Sigmoid colon (tissue), 6 donors: ENCODE measurements at regions not wholly inside any gene's neighbourhood (a gene's known extent, or its start where the extent isn't known, plus 50 kb on each side); places are given as distances from the start of the nearest gene placed in this dataset.
"Not testable (repeated sequence)": the region's sequence is repeated elsewhere in the genome, so short reads cannot be mapped to it uniquely, and the experiment has no call there.

Experiments
- DNase-seq: peaks from one replicate; pipeline ENCODE4 v3.0.0-alpha.2; 2019
- H3K27ac ChIP-seq, 4 donors: fragments of 200-600 bp; sonication (generic); one replicate each; pipeline ENCODE4 v1.5.1; 2016 to 2019; ENCODE audit warnings: mild to moderate bottlenecking in 1 of 4
- H3K27me3 ChIP-seq, 3 donors: fragments of 200-600 bp; sonication (generic); one replicate each; pipeline ENCODE4 v1.5.1; 2019; ENCODE audit warnings: mild to moderate bottlenecking in 1 of 3
- H3K36me3 ChIP-seq, 4 donors: fragments of 200-600 bp; sonication (generic); one replicate each; pipeline ENCODE4 v1.5.1; 2016 to 2019
- H3K4me1 ChIP-seq, 4 donors: fragments of 200-600 bp; sonication (generic); one replicate each; pipeline ENCODE4 v1.5.1; 2017 to 2019
- H3K4me3 ChIP-seq, 4 donors: fragments of 200-600 bp; sonication (generic); one replicate each; pipeline ENCODE4 v1.5.1; 2017 to 2019; ENCODE audit warnings: mild to moderate bottlenecking in 2 of 4, moderate library complexity in 1 of 4
- H3K9me3 ChIP-seq, 4 donors: fragments of 200-600 bp in 3 of 4; sonication (generic) in 3 of 4; one replicate each; pipeline versions ENCODE4 v1.5.1 to v1.6.1; 2013 to 2019
- CTCF ChIP-seq, 4 experiments: fragments of 450-650 bp in 3 of 4; fragments of 200-600 bp in 1 of 4; IDR thresholded peaks; one replicate each; pipeline ENCODE4 v1.5.1; 2016 to 2019; ENCODE audit warnings: antibody characterized with exemption in 4 of 4, mild to moderate bottlenecking in 3 of 4, moderate library complexity in 2 of 4
- EP300 ChIP-seq, 4 donors: sonication (generic); formaldehyde crosslinking; IDR thresholded peaks; one replicate each; pipeline ENCODE4 v1.6.1; 2017; ENCODE audit warnings: antibody characterized with exemption in 4 of 4
- POLR2A ChIP-seq, 2 donors: fragments of 450-650 bp; IDR thresholded peaks; one replicate each; pipeline ENCODE4 v1.6.1; 2016; ENCODE audit warnings: antibody characterized with exemption in 2 of 2, mild to moderate bottlenecking in 2 of 2, moderate library complexity in 2 of 2
- POLR2AphosphoS5 ChIP-seq, 4 donors: sonication (generic); formaldehyde crosslinking; IDR thresholded peaks; one replicate each; pipeline ENCODE4 v1.6.1; 2017; ENCODE audit warnings: antibody characterized with exemption in 4 of 4
- WGBS, 2 donors: extraction: QIAGEN DNeasy Blood & Tissue Kit; methylation state at CpG; one replicate each; pipeline ENCODE4 v1.1.7; 2013; 5-methylcytosine and 5-hydroxymethylcytosine counted together
- intact Hi-C: fragments of 100-400 bp; cut with DNase I; formaldehyde crosslinking; loops from one replicate; pipeline ENCODE4 v1.15.1; 2023
- donor health status: healthy with polysubstance abuse.
- donor health status: healthy.

- TF ChIP-seq EP300 (IDR thresholded peaks at IDR 0.05) (no peak), POLR2AphosphoS5 (IDR thresholded peaks at IDR 0.05) (no peak), CTCF (IDR thresholded peaks at IDR 0.05) (no peak), POLR2A (IDR thresholded peaks at IDR 0.05) (no peak)
- no peak overlapping the region for H3K27ac ChIP-seq
- H3K27me3 ChIP-seq: no peaks in the 10 kb centered on the region
- DNase-seq: no peak
- no peak overlapping the region for H3K4me3 ChIP-seq
- H3K9me3 ChIP-seq: peaks cover 0 to 3% (median 0%) of the 10 kb centered on the region in 4 donors
- WGBS, 2 donors: 86% methylated on average over 2 of the region's 2 CpGs
- no peaks in the 10 kb centered on the region for H3K36me3 ChIP-seq
- intact Hi-C loops: no loop called here
- no peaks in the 10 kb centered on the region for H3K4me1 ChIP-seq
Measured at GRCh38 chr7:156014808-156015207, 202.5 kb upstream of the SHH start.

DNA sequence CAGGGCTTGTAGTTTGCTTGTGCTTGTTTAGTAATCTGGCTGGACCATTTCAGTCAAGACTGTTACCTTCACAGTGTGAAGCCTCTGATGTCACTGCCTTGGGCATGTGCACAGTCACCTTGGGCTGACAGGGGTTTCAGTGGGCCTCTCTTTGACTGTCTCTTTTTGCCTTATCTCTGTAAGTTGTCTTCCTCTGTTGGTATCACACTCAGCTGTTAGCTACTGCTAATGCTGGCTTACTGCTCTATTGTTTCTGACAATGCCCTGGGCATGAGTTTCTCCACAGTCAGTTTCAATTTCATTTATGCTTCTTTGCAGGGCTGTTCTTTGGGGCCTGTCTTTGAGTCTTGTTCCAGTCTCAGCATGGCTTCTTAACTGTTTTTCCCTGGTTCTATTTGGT lies 201.9 kb upstream of the SHH start:
- H3K9me3 ChIP-seq: peaks cover 0 to 3% (median 0%) of the 10 kb centered on the region in 4 donors
- TF ChIP-seq EP300 (IDR thresholded peaks at IDR 0.05) (no peak), CTCF (IDR thresholded peaks at IDR 0.05) (no peak), POLR2AphosphoS5 (IDR thresholded peaks at IDR 0.05) (no peak)
- intact Hi-C loops: no loop called here
- no peak overlapping the region for H3K27ac ChIP-seq
- no peak for DNase-seq
- H3K36me3 ChIP-seq: no peaks in the 10 kb centered on the region
- H3K4me1 ChIP-seq: no peaks in the 10 kb centered on the region
- no peak overlapping the region for H3K4me3 ChIP-seq
- H3K27me3 ChIP-seq: no peaks in the 10 kb centered on the region

GRCh38 chr7:156012412-156012811 lies 200.1 kb upstream of the SHH start:
- no peaks in the 10 kb centered on the region for H3K27me3 ChIP-seq
- intact Hi-C loops: no loop called here
- no peak for DNase-seq
- TF ChIP-seq POLR2AphosphoS5 (IDR thresholded peaks at IDR 0.05): no peak
- no peak for TF ChIP-seq EP300 (IDR thresholded peaks at IDR 0.05)
- TF ChIP-seq POLR2A (IDR thresholded peaks at IDR 0.05): no peak
- TF ChIP-seq CTCF (IDR thresholded peaks at IDR 0.05): no peak
- no peaks in the 10 kb centered on the region for H3K36me3 ChIP-seq
- peaks cover 0 to 5% (median 0%) of the 10 kb centered on the region in 4 donors for H3K9me3 ChIP-seq
- WGBS, 2 donors: 49 to 82% methylated on average over 3 of the region's 3 CpGs
- no peak overlapping the region for H3K4me3 ChIP-seq
- no peaks in the 10 kb centered on the region for H3K4me1 ChIP-seq
- no peak overlapping the region for H3K27ac ChIP-seq

DNA sequence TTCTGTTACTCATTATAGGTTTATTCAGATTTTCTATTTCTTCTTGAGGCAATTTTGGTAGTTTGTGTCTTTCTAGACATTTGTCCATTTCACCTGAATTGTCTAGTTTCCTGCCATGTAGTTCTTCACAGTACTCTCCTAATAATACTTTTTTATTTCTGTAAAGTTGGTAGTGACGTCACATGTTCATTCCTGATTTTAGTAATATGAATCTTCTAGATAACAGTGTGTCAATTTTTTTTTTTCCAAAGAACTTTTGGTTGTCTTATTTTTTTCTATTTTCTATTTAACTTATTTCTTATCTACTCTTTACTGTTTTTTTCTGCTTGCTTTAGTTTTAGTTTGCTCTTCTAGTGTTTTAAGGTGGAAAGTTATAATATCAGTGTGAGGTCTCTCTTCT lies 197.3 kb upstream of the SHH start:
- Histone ChIP-seq H3K9me3 (peaks cover 0 to 5% (median 0%) of the 10 kb centered on the region in 4 donors), H3K4me1 (no peaks in the 10 kb centered on the region), H3K36me3 (no peaks in the 10 kb centered on the region), H3K4me3 (no peak overlapping the region), H3K27ac (no peak overlapping the region), H3K27me3 (no peaks in the 10 kb centered on the region)
- TF ChIP-seq POLR2AphosphoS5 (IDR thresholded peaks at IDR 0.05): no peak
- no peak for TF ChIP-seq CTCF (IDR thresholded peaks at IDR 0.05)
- no peak for TF ChIP-seq EP300 (IDR thresholded peaks at IDR 0.05)
- no peak for TF ChIP-seq POLR2A (IDR thresholded peaks at IDR 0.05)
- DNase-seq: no peak
- intact Hi-C loops: no loop called here
- 89 to 90% methylated on average over 1 of the region's 1 CpG for WGBS, 2 donors

DNA sequence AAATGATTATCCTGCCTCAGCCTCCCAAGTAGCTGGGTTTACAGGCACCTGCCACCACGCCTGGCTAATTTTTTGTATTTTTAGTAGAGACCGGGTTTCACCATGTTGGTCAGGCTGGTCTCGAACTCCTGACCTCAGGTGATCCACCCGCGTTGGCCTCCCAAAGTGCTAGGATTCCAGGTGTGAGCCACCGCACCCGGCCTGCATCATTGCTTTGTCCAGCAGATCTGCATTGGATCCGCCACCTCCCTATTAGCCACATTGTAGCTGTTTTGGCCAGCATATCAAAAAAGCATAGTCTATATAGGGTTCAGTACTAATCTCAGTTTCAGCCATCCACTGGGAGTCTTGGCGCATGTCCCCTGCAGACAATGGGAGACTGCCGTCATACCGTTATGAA lies 194.6 kb upstream of the SHH start:
- H3K27ac ChIP-seq, DNase-seq, intact Hi-C loops, H3K4me3 ChIP-seq, H3K9me3 ChIP-seq, H3K4me1 ChIP-seq, H3K27me3 ChIP-seq, H3K36me3 ChIP-seq: not testable (repeated sequence)
- WGBS, 2 donors: 94 to 96% methylated on average over 11 of the region's 11 CpGs
